Neural cell (in vitro differentiated cells): ENCODE measurements at regions not wholly inside any gene's neighbourhood (a gene's known extent, or its start where the extent isn't known, plus 50 kb on each side); places are given as distances from the start of the nearest gene placed in this dataset.

ENCODE experiments used
- H2AFZ ChIP-seq: fragments of 200-600, 300-800 bp; sonication (generic), shearing (Covaris generic); 2 replicates; pipeline ENCODE4 v1.6.0; 2014; ENCODE audit warnings: low read depth, mild to moderate bottlenecking, antibody characterized with exemption, low read length, moderate library complexity
- H3F3A ChIP-seq: fragments of 200-600 bp; shearing (Covaris generic); 2 replicates; pipeline ENCODE4 v1.6.1; 2016; ENCODE audit warnings: mild to moderate bottlenecking, moderate library complexity, mixed read lengths, antibody characterized with exemption, low read length; ENCODE audit not compliant: insufficient read depth, poor library complexity, severe bottlenecking
- H3K27ac ChIP-seq: fragments of 200-600, 300-800 bp; sonication (generic), shearing (Covaris generic); 2 replicates; pipeline ENCODE4 v1.5.1; 2014; ENCODE audit warnings: mild to moderate bottlenecking, low read length, moderate library complexity
- H3K27me3 ChIP-seq: fragments of 300-800, 200-600 bp; sonication (generic), shearing (Covaris generic); 2 replicates; pipeline ENCODE4 v1.6.0; 2014; ENCODE audit warnings: mild to moderate bottlenecking, low read depth, low read length, moderate library complexity; ENCODE audit not compliant: insufficient read depth
- H3K36me3 ChIP-seq: fragments of 300-800, 200-600 bp; sonication (generic), shearing (Covaris generic); 2 replicates; pipeline ENCODE4 v1.5.1; 2014; ENCODE audit warnings: mild to moderate bottlenecking, antibody characterized with exemption, low read length, moderate library complexity; ENCODE audit not compliant: insufficient read depth
- H3K4me2 ChIP-seq: fragments of 300-800, 200-600 bp; sonication (generic), shearing (Covaris generic); 2 replicates; pipeline ENCODE4 v1.6.0; 2014; ENCODE audit warnings: mild to moderate bottlenecking, low read length
- H3K4me3 ChIP-seq: fragments of 300-800, 200-600 bp; sonication (generic), shearing (Covaris generic); 2 replicates; pipeline ENCODE4 v1.5.1; 2014; ENCODE audit warnings: mild to moderate bottlenecking, low read length, moderate library complexity
- H3K79me2 ChIP-seq: fragments of 200-600 bp; shearing (Covaris generic); replicated peaks from 2 replicates; pipeline ENCODE4 v1.6.0; 2014; ENCODE audit warnings: mild to moderate bottlenecking, low read length, moderate library complexity; ENCODE audit not compliant: insufficient read depth
- H3K9ac ChIP-seq: fragments of 300-800, 200-600 bp; sonication (generic), shearing (Covaris generic); 2 replicates; pipeline ENCODE4 v1.6.1; 2016; ENCODE audit warnings: mild to moderate bottlenecking, low read length, mixed read lengths
- H3K9me2 ChIP-seq: fragments of 200-600 bp; shearing (Covaris generic); 2 replicates; pipeline ENCODE4 v1.6.1; 2016; ENCODE audit warnings: mild to moderate bottlenecking, low read length, mixed read lengths; ENCODE audit not compliant: insufficient read depth
- H3K9me3 ChIP-seq: fragments of 200-600, 300-800 bp; sonication (generic), shearing (Covaris generic); 2 replicates; pipeline ENCODE4 v1.6.1; 2016; ENCODE audit warnings: mild to moderate bottlenecking, mixed run types, low read length, moderate library complexity, mixed read lengths
- H4K20me1 ChIP-seq: fragments of 200-600 bp; shearing (Covaris generic); 2 replicates; pipeline ENCODE4 v1.6.1; 2016; ENCODE audit warnings: mild to moderate bottlenecking, mixed run types; ENCODE audit not compliant: insufficient read depth
- CTCF ChIP-seq: fragments of 450-650 bp; IDR thresholded peaks from 2 replicates; pipeline ENCODE4 v1.5.1; 2014; ENCODE audit warnings: antibody characterized with exemption, mild to moderate bottlenecking, moderate library complexity; ENCODE audit not compliant: poor library complexity, severe bottlenecking
- EZH2 ChIP-seq: fragments of 200-600, 300-800 bp; shearing (Covaris generic), sonication (generic); IDR thresholded peaks from 2 replicates; pipeline ENCODE4 v1.6.1; 2014; ENCODE audit warnings: antibody characterized with exemption, low read length, borderline replicate concordance, mild to moderate bottlenecking; ENCODE audit not compliant: insufficient read depth, poor library complexity, severe bottlenecking
- MXI1 ChIP-seq: fragments of 450-650 bp; conservative IDR thresholded peaks from 2 replicates; pipeline ENCODE4 v1.6.1; 2014; ENCODE audit warnings: antibody characterized with exemption, mild to moderate bottlenecking; ENCODE audit not compliant: poor library complexity, severe bottlenecking
- POLR2AphosphoS5 ChIP-seq: IDR thresholded peaks from 2 replicates; pipeline ENCODE4 v1.6.1; 2012
- RAD21 ChIP-seq: fragments of 450-650 bp; conservative IDR thresholded peaks from 2 replicates; pipeline ENCODE4 v1.6.1; 2014; ENCODE audit warnings: antibody characterized with exemption, mild to moderate bottlenecking, moderate library complexity
- REST ChIP-seq: IDR thresholded peaks from 2 replicates; pipeline ENCODE4 v1.6.1; 2012; ENCODE audit warnings: borderline replicate concordance
- SMC3 ChIP-seq: fragments of 450-650 bp; conservative IDR thresholded peaks from 2 replicates; pipeline ENCODE4 v1.6.1; 2014; ENCODE audit warnings: antibody characterized with exemption, mild to moderate bottlenecking, moderate library complexity; ENCODE audit not compliant: poor library complexity
- TAF1 ChIP-seq: IDR thresholded peaks from 2 replicates; pipeline ENCODE4 v1.6.1; 2012; ENCODE audit warnings: low read depth

GRCh38 chr16:65476448-65476955 lies 354.6 kb upstream of the CDH11 start:
- Histone ChIP-seq H3K9ac (no peak overlapping the region), H3K4me2 (no peak overlapping the region), H3K27ac (no peak overlapping the region), H3K79me2 (no peaks in the 10 kb centered on the region), H3K36me3 (no peaks in the 10 kb centered on the region), H3K9me2 (no peaks in the 10 kb centered on the region), H3K4me3 (no peak overlapping the region), H3F3A (no peaks in the 10 kb centered on the region), H4K20me1 (no peaks in the 10 kb centered on the region), H2AFZ (no peak overlapping the region), H3K9me3 (no peaks in the 10 kb centered on the region), H3K27me3 (no peaks in the 10 kb centered on the region)
- TF ChIP-seq EZH2: no peak

- Histone ChIP-seq H3K9me3 (no peaks in the 10 kb centered on the region), H3K27ac (no peak overlapping the region), H3K9ac (no peak overlapping the region), H3K4me3 (no peak overlapping the region), H3K27me3 (no peaks in the 10 kb centered on the region), H3K36me3 (no peaks in the 10 kb centered on the region), H3K4me2 (no peak overlapping the region), H4K20me1 (no peaks in the 10 kb centered on the region), H3F3A (no peaks in the 10 kb centered on the region), H3K9me2 (no peaks in the 10 kb centered on the region), H3K79me2 (no peaks in the 10 kb centered on the region), H2AFZ (no peak overlapping the region)
- TF ChIP-seq RAD21 (no peak), POLR2AphosphoS5 (no peak), REST (no peak), SMC3 (no peak), EZH2 (no peak), MXI1 (no peak), TAF1 (no peak)
Measured at GRCh38 chr16:65473699-65474098, 351.8 kb upstream of the CDH11 start.

- no peaks in the 10 kb centered on the region for H4K20me1 ChIP-seq
- TF ChIP-seq CTCF: no peak
- no peak overlapping the region for H3K4me3 ChIP-seq
- no peaks in the 10 kb centered on the region for H3K27me3 ChIP-seq
- no peaks in the 10 kb centered on the region for H3K9me2 ChIP-seq
- H3K4me2 ChIP-seq: no peak overlapping the region
- H3K36me3 ChIP-seq: no peaks in the 10 kb centered on the region
- no peak overlapping the region for H2AFZ ChIP-seq
- no peaks in the 10 kb centered on the region for H3F3A ChIP-seq
- no peak overlapping the region for H3K27ac ChIP-seq
- H3K9me3 ChIP-seq: no peaks in the 10 kb centered on the region
- no peaks in the 10 kb centered on the region for H3K79me2 ChIP-seq
- H3K9ac ChIP-seq: no peak overlapping the region
Measured at GRCh38 chr16:65469116-65469515, 347.3 kb upstream of the CDH11 start.
